Osteocyte (in vitro differentiated cells): ENCODE measurements at regions not wholly inside any gene's neighbourhood (a gene's known extent, or its start where the extent isn't known, plus 50 kb on each side); places are given as distances from the start of the nearest gene placed in this dataset.

ENCODE experiments used
- DNase-seq: peaks from one replicate; pipeline ENCODE4 v3.0.0; 2021; ENCODE audit warnings: mixed read lengths; ENCODE audit not compliant: unreplicated experiment; ENCODE audit errors: extremely low spot score
- H3K27ac Mint-ChIP-seq: one replicate; pipeline ENCODE4 v1.8.0; 2021; ENCODE audit warnings: mild to moderate bottlenecking, mixed read lengths; ENCODE audit not compliant: unreplicated experiment
- H3K27me3 Mint-ChIP-seq: one replicate; pipeline ENCODE4 v1.8.0; 2021; ENCODE audit warnings: mixed read lengths; ENCODE audit not compliant: unreplicated experiment
- H3K36me3 Mint-ChIP-seq: one replicate; pipeline ENCODE4 v1.8.0; 2021; ENCODE audit warnings: mixed read lengths; ENCODE audit not compliant: unreplicated experiment
- H3K4me1 Mint-ChIP-seq: one replicate; pipeline ENCODE4 v1.8.0; 2021; ENCODE audit warnings: mixed read lengths; ENCODE audit not compliant: unreplicated experiment
- H3K4me3 Mint-ChIP-seq: one replicate; pipeline ENCODE4 v1.8.0; 2021; ENCODE audit warnings: mild to moderate bottlenecking, moderate library complexity, mixed read lengths; ENCODE audit not compliant: unreplicated experiment
- H3K9me3 Mint-ChIP-seq: one replicate; pipeline ENCODE4 v1.8.0; 2021; ENCODE audit warnings: mixed read lengths; ENCODE audit not compliant: unreplicated experiment
- TF ChIP-seq, protein P1 (sequence below): fragments of 200-600 bp; sonication (generic); IDR thresholded peaks from 2 replicates; pipeline ENCODE4 v1.5.0; 2021; ENCODE audit warnings: antibody characterized with exemption, mild to moderate bottlenecking, moderate library complexity

DNA sequence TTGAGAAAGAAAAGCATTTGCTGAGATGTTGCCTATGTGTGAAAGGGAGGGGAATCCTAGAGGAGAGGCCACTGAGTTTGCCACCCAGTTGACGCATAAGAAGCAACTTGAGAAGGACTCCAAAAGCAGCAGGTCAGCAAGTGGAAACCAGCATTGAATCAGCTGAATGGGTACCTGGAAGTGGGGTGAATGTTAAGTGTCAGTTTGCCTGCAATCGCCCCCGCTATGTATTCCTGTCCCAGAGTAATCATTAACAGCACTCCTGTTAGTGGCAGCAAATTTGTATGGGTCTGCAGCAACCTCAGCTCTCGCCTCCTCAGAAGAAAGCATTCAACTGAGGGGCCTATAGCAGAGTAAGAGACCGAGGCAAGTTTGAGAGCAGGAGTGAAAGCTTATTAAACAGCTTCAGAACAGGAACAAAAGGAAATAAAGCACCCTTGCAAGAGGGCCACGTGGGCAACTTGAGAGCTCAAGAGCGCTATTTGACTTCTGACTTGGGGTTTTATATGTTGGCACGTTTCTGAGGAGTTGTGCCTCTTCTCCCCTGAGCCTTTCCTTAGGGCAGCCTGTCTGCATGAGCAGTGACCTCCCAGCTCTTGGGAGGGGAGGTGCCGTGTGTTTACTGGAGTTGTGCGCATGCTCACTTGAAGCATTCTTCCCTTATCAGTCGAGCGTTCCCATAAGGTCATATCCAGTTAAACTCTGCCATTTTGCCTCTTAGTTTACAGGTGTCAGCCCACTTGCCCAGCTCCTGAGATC lies 122.6 kb upstream of the PHACTR1 start:
- Mint-ChIP-seq H3K4me3 (no peak overlapping the region), H3K36me3 (peaks cover 1% of the 10 kb centered on the region), H3K27me3 (no peaks in the 10 kb centered on the region), H3K9me3 (no peaks in the 10 kb centered on the region), H3K27ac (peak overlapping the region; percentile 61), H3K4me1 (peaks cover 35% of the 10 kb centered on the region)
- TF ChIP-seq, protein P1, sequence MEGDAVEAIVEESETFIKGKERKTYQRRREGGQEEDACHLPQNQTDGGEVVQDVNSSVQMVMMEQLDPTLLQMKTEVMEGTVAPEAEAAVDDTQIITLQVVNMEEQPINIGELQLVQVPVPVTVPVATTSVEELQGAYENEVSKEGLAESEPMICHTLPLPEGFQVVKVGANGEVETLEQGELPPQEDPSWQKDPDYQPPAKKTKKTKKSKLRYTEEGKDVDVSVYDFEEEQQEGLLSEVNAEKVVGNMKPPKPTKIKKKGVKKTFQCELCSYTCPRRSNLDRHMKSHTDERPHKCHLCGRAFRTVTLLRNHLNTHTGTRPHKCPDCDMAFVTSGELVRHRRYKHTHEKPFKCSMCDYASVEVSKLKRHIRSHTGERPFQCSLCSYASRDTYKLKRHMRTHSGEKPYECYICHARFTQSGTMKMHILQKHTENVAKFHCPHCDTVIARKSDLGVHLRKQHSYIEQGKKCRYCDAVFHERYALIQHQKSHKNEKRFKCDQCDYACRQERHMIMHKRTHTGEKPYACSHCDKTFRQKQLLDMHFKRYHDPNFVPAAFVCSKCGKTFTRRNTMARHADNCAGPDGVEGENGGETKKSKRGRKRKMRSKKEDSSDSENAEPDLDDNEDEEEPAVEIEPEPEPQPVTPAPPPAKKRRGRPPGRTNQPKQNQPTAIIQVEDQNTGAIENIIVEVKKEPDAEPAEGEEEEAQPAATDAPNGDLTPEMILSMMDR, result no peak
- no peak for DNase-seq

DNA sequence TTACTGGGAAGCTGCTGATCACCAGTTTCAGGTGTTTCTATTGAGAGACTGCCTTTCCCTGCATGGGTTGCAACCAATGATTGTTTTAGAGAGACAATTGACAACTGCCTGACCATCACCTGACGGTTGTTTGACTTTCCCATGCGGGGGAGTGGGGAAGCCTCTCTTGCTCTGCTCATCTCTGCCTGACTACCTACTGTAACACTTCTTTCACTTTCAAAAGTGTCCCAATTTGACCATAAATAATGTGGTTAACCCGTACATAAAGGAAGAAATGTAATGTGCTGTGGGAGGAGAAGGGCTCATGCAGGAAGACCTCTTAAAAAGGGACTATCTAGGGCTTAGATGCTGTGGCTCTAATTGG lies 122.1 kb upstream of the PHACTR1 start:
- Mint-ChIP-seq H3K4me1 (peaks cover 32% of the 10 kb centered on the region), H3K4me3 (no peak overlapping the region), H3K9me3 (no peaks in the 10 kb centered on the region), H3K27ac (no peak overlapping the region), H3K36me3 (peaks cover 1% of the 10 kb centered on the region), H3K27me3 (no peaks in the 10 kb centered on the region)
- DNase-seq, result no peak
- TF ChIP-seq, protein P1, result no peak

DNA sequence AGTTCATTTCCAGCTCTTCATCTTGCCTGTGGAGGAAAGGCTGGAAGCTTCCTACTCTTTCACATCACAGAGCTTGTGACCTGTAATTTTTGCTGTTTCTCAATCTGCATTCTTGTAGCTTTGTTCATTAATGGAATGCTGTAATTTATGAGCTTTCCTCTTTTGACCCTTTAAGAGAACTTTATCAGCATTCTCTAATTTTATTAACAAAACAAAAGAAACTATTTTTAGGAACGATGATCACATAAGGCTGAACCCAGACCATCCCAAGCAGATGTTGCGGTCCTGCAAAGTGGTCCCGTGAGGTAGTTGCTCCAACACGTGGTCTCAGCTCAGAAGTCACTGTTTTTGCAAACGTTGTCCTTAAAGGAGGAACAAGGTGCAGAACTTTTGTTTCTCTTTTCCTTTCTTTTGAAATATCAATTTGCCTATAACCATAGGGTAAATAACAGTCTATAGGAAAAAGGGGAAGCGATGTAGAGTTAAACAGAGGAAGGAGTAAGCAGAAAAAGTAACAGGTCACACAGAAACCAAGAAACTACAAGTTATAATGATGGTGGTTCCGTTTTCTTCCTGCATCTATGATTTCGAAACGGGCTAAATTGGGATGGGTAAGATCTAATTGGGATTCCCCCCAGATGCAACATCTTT lies 121.3 kb upstream of the PHACTR1 start:
- no peak overlapping the region for H3K27ac Mint-ChIP-seq
- H3K9me3 Mint-ChIP-seq, result no peaks in the 10 kb centered on the region
- no peak for DNase-seq
- H3K27me3 Mint-ChIP-seq, result no peaks in the 10 kb centered on the region
- TF ChIP-seq, protein P1, result no peak
- peaks cover 35% of the 10 kb centered on the region for H3K4me1 Mint-ChIP-seq
- H3K4me3 Mint-ChIP-seq, result no peak overlapping the region
- H3K36me3 Mint-ChIP-seq, result peaks cover 1% of the 10 kb centered on the region

DNA sequence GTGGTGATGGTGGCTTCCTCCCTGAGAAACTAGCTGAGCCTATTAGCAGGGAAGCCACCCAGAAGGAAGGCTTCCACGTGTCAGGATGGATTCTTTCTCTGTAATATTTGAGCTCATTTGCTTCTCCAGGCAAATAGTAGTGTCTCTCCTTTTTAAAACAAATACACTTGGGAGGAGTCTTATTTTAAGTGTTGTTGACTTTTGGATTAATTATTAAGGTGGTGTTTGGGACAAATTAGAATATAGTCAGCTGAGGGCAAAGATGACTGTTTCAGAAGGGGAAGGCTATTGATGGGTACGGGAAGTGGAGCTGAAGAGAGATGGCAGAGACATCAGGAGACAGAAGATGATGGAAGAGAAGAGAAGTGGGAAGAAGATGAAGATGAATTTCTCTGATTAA lies 119.8 kb upstream of the PHACTR1 start:
- Mint-ChIP-seq H3K4me3 (no peak overlapping the region), H3K9me3 (no peaks in the 10 kb centered on the region), H3K27me3 (no peaks in the 10 kb centered on the region), H3K4me1 (peaks cover 47% of the 10 kb centered on the region), H3K36me3 (peaks cover 1% of the 10 kb centered on the region), H3K27ac (no peak overlapping the region)
- TF ChIP-seq, protein P1, result no peak
- DNase-seq, result no peak

DNA sequence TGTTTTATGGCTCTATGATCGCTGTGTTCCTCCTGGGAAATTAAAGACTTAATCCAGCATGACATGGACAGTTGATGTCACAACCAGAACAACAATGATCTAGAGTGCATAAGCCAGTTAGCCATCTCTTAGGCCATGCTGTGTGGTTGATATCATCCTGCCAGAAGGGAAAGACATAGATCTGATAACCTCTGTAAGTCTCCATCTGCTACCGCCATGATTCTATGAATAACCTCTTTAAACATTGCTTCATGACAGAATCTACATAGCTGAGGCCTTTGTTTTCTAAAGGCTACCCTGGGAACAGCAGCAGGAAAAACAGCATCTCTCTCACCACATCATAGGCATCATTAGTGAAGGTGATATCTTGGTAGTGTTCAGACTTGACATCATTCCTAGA lies 117.6 kb upstream of the PHACTR1 start:
- Mint-ChIP-seq H3K4me3 (no peak overlapping the region), H3K27ac (no peak overlapping the region), H3K4me1 (peaks cover 46% of the 10 kb centered on the region), H3K9me3 (no peaks in the 10 kb centered on the region), H3K27me3 (no peaks in the 10 kb centered on the region), H3K36me3 (no peaks in the 10 kb centered on the region)
- no peak for DNase-seq
- TF ChIP-seq, protein P1, result no peak
